GM10248 (cell line): ENCODE measurements at regions not wholly inside any gene's neighbourhood (a gene's known extent, or its start where the extent isn't known, plus 50 kb on each side); places are given as distances from the start of the nearest gene placed in this dataset.
"Not testable (repeated sequence)": the region's sequence is repeated elsewhere in the genome, so short reads cannot be mapped to it uniquely, and the experiment has no call there.

ENCODE experiments used
- CTCF ChIA-PET: fragments of 300-600 bp; sonication (Branson Sonifier 250); formaldehyde crosslinking; extraction: SDS; loops from one replicate; lab custom pipeline; 2021; ENCODE audit warnings: antibody characterized with exemption; lab: Yijun Ruan, JAX
- POLR2A ChIA-PET: fragments of 350-650 bp; sonication (Branson Sonifier 250); formaldehyde crosslinking; extraction: SDS; loops from one replicate; lab custom pipeline; 2020; ENCODE audit warnings: antibody characterized with exemption; lab: Yijun Ruan, JAX
- DNase-seq: peaks from one replicate; pipeline ENCODE4 v3.0.0; 2012; ENCODE audit errors: extremely low spot score
- TF ChIP-seq, protein P1 (sequence below): IDR thresholded peaks from 2 replicates; pipeline ENCODE4 v1.5.1; 2012; ENCODE audit warnings: mild to moderate bottlenecking, low read depth; ENCODE audit errors: extremely low read depth, missing control alignments, control extremely low read depth

GRCh38 chr3:170808041-170808440 is 62.0 kb downstream of the RPL22L1 start:
- TF ChIP-seq, protein P1, sequence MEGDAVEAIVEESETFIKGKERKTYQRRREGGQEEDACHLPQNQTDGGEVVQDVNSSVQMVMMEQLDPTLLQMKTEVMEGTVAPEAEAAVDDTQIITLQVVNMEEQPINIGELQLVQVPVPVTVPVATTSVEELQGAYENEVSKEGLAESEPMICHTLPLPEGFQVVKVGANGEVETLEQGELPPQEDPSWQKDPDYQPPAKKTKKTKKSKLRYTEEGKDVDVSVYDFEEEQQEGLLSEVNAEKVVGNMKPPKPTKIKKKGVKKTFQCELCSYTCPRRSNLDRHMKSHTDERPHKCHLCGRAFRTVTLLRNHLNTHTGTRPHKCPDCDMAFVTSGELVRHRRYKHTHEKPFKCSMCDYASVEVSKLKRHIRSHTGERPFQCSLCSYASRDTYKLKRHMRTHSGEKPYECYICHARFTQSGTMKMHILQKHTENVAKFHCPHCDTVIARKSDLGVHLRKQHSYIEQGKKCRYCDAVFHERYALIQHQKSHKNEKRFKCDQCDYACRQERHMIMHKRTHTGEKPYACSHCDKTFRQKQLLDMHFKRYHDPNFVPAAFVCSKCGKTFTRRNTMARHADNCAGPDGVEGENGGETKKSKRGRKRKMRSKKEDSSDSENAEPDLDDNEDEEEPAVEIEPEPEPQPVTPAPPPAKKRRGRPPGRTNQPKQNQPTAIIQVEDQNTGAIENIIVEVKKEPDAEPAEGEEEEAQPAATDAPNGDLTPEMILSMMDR = no peak
- ChIA-PET CTCF (interaction anchor here (1.6 to 2.1 kb wide), 2 partner anchors 234 to 394 kb away, joined by 3 to 11 read pairs; no protein-coding TSS in a partner anchor), POLR2A (no interaction called here)
- no peak for DNase-seq

DNA sequence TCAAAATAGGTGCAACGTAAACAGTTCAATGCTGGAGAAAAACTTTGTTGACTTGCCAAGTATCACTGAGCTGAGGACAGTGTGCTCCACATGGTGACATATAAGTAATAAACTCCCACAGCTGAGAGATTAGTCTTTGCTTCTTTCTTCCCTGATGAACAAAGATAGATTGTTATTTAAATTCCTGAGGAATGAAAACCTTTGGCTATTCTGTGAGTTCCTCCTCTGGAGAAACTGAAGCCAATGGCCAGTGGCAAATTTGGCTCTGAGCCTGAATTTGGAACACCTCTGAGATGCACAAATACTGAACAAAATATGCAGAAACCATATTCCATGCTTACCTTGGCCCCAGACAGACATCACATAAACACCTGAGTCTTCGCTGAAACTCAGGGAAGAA is 63.3 kb downstream of the RPL22L1 start:
- TF ChIP-seq, protein P1 = no peak
- ChIA-PET CTCF (interaction anchor here (2.1 to 2.4 kb wide), 2 partner anchors 390 to 393 kb away, joined by 10 to 11 read pairs; no protein-coding TSS in a partner anchor), POLR2A (interaction anchor here (0.6 kb wide), 1 partner anchor 219 kb away, joined by 3 read pairs; no protein-coding TSS in a partner anchor)
- DNase-seq = no peak

GRCh38 chr3:170806141-170806540 is 63.9 kb downstream of the RPL22L1 start:
- ChIA-PET CTCF (interaction anchor here (2.1 to 2.4 kb wide), 2 partner anchors 390 to 392 kb away, joined by 10 to 11 read pairs; no protein-coding TSS in a partner anchor), POLR2A (no interaction called here)

DNA sequence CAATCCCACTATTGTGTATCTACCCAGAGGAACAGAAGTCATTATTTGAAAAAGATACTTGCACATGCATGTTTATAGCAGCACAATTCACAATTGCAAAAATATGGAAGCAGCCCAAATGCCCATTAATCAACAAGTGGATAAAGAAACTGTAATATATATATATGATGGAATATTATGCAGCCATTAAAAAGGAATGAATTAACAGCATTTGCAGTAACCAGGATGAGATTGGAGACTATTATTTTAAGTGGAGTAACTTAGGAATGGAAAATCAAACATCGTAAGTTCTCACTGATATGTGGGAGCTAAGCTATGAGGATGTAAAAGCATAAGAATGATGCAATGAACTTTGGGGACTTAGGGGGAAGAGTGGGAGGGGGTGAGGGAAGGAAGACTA is 64.7 kb downstream of the RPL22L1 start:
- DNase-seq, POLR2A ChIA-PET: not testable (repeated sequence)
- CTCF ChIA-PET = interaction anchor here (2.4 kb wide), 1 partner anchor 389 kb away, joined by 10 read pairs; no protein-coding TSS in a partner anchor

More at GRCh38 chr3:170806141-170806540, 63.9 kb downstream of the RPL22L1 start:
- no peak for DNase-seq
- TF ChIP-seq, protein P1 = no peak

DNA sequence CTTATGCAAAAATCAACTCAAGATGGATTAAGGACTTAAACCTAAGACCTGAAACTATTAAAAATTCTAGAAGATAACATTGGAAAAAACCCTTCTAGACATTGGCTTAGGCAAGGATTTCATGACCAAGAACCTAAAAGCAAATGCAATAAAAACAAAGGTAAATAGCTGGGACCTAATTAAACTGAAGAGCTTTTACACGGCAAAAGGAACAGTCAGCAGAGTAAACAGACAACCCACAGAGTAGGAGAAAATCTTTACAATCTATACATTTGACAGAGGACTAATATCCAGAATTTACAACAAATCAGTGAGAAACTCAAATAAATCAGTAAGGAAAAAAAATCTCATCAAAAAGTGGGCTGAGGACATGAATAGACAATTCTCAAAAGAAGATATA is 65.4 kb downstream of the RPL22L1 start:
- POLR2A ChIA-PET, DNase-seq: not testable (repeated sequence)
- CTCF ChIA-PET = interaction anchor here (5.8 kb wide), 1 partner anchor 8 kb away, joined by 49 read pairs; no protein-coding TSS in a partner anchor

DNA sequence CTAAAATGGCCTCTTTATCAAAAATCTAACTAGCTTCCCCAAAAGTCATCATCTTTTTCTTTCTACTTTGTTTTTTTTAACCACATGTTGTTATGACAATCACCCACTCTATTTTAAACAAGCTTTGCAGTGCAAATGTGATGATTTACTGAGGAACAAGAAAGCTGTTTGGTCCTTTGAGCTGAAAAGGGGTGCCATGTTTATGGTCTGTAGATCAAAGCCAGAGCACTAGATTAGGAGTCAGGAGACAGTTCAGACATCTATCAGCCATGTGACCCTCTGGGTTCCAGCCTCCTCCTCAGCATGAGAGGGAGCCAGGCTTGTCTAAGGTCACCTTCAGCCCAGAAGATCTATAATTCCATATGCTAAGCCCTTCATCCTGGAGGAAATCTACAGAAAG is 65.9 kb downstream of the RPL22L1 start:
- CTCF ChIA-PET = interaction anchor here (1.4 to 5.8 kb wide), 2 partner anchors 8 to 11 kb away, joined by 3 to 49 read pairs; no protein-coding TSS in a partner anchor
- TF ChIP-seq, protein P1 = no peak
- DNase-seq = no peak
- POLR2A ChIA-PET = no interaction called here

GRCh38 chr3:170802164-170803151 is 67.5 kb downstream of the RPL22L1 start:
- ChIA-PET POLR2A (interaction anchor here (0.7 kb wide), 1 partner anchor 71 kb away, joined by 5 read pairs; no protein-coding TSS in a partner anchor), CTCF (interaction anchor here (0.7 to 5.8 kb wide), 5 partner anchors 10 to 389 kb away, joined by 3 to 49 read pairs (median 5); no protein-coding TSS in a partner anchor)
- no peak for DNase-seq
- TF ChIP-seq, protein P1 = no peak
